PC-9 (cell line): ENCODE measurements at regions not wholly inside any gene's neighbourhood (a gene's known extent, or its start where the extent isn't known, plus 50 kb on each side); places are given as distances from the start of the nearest gene placed in this dataset.
A peak's percentile ranks its signal among the peaks of the same experiment; 100 is the strongest.

Experiments
- BruUV-seq: library from RNA; stranded (reverse); fragments of 400-500 nt; replicated peaks from 2 replicates; lab custom pipeline; 2021; lab: Mats Ljungman, UMichigan
- CTCF ChIA-PET: fragments of 300-600 bp; sonication (Branson Sonifier 250); formaldehyde crosslinking; loops from one replicate; lab custom pipeline; 2022; ENCODE audit warnings: antibody characterized with exemption; lab: Charles Lee
- POLR2A ChIA-PET: fragments of 300-600 bp; sonication (Branson Sonifier 250); formaldehyde crosslinking; loops from one replicate; lab custom pipeline; 2022; ENCODE audit warnings: antibody characterized with exemption; ENCODE audit not compliant: unreplicated experiment; lab: Charles Lee
- DNase-seq, 2 experiments: peaks; one replicate each; pipeline versions ENCODE4 v3.0.0 to v3.0.0-alpha.2; 2015 to 2022; ENCODE audit warnings: mixed read lengths in 1 of 2
- H2AFZ ChIP-seq: fragments of 200-600 bp; sonication (generic); 2 replicates; pipeline ENCODE4 v1.8.1; 2017; ENCODE audit warnings: antibody characterized with exemption
- H3F3A ChIP-seq: fragments of 200-600 bp; sonication (generic); 2 replicates; pipeline ENCODE4 v1.8.1; 2017; ENCODE audit warnings: antibody characterized with exemption, mild to moderate bottlenecking, low read depth; ENCODE audit not compliant: insufficient read depth
- H3K27ac ChIP-seq: fragments of 200-600 bp; sonication (generic); 2 replicates; pipeline ENCODE4 v1.6.1; 2016; ENCODE audit warnings: mixed run types
- H3K27me3 ChIP-seq: fragments of 200-600 bp; sonication (generic); 2 replicates; pipeline ENCODE4 v1.6.1; 2016; ENCODE audit warnings: low read depth, mixed run types; ENCODE audit not compliant: insufficient read depth
- H3K36me3 ChIP-seq: fragments of 200-600 bp; sonication (generic); 2 replicates; pipeline ENCODE4 v1.6.1; 2016; ENCODE audit warnings: low read depth, mixed run types
- H3K4me1 ChIP-seq: fragments of 200-600 bp; sonication (generic); replicated peaks from 2 replicates; pipeline ENCODE4 v1.6.1; 2016; ENCODE audit warnings: mixed run types; ENCODE audit not compliant: insufficient read depth
- H3K4me2 ChIP-seq: fragments of 200-600 bp; sonication (generic); 2 replicates; pipeline ENCODE4 v1.6.1; 2017; ENCODE audit warnings: mixed run types
- H3K4me3 ChIP-seq: fragments of 200-600 bp; sonication (generic); 2 replicates; pipeline ENCODE4 v1.6.1; 2016; ENCODE audit warnings: mixed run types
- H3K79me2 ChIP-seq: fragments of 200-600 bp; sonication (generic); 2 replicates; pipeline ENCODE4 v1.6.1; 2017; ENCODE audit warnings: low read depth, mixed run types
- H3K9me2 ChIP-seq: fragments of 200-600 bp; sonication (generic); 2 replicates; pipeline ENCODE4 v1.8.1; 2017; ENCODE audit warnings: mild to moderate bottlenecking; ENCODE audit not compliant: insufficient read depth
- H3K9me3 ChIP-seq: fragments of 200-600 bp; sonication (generic); 2 replicates; pipeline ENCODE4 v1.8.1; 2016; ENCODE audit warnings: low read depth; ENCODE audit not compliant: insufficient read depth
- H4K20me1 ChIP-seq: fragments of 200-600 bp; sonication (generic); 2 replicates; pipeline ENCODE4 v1.8.1; 2017; ENCODE audit not compliant: insufficient read depth
- EZH2 ChIP-seq: fragments of 200-600 bp; sonication (generic); IDR thresholded peaks from 2 replicates; pipeline ENCODE4 v1.8.0; 2017; ENCODE audit warnings: antibody characterized with exemption, low read depth
- intact Hi-C: fragments of 100-400 bp; cut with micrococcal nuclease; formaldehyde crosslinking; loops from one replicate; pipeline ENCODE4 v1.10.0; 2022; ENCODE audit not compliant: unreplicated experiment
- TF ChIP-seq, protein P1 (sequence below): fragments of 200-600 bp; sonication (generic); conservative IDR thresholded peaks from 2 replicates; pipeline ENCODE4 v1.6.1; 2017; ENCODE audit warnings: mixed run types, antibody characterized with exemption, mild to moderate bottlenecking, moderate library complexity

DNA sequence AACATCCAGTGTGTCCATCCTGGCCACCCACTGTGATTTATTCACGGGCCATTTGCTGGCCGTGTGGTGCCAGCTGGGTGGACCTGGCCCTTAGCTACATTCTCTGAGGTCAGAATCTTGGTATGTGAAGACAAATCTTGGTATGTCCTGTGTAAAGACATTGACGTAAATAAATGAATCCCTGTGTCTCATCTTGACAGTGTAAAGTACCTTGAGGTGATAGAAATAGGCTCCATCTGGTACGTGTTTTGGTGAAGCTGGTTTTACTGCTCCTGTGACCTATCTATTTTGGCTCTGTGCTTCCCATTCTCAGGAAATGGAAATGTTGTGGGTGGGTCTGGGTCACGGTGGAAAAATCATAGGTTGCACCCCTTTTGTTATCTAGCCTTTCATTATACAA is 245.4 kb upstream of the ANKH start:
- H2AFZ ChIP-seq, result no peak overlapping the region
- no peaks in the 10 kb centered on the region for H3K79me2 ChIP-seq
- intact Hi-C loops, result no loop called here
- DNase-seq, result no peak
- no peaks in the 10 kb centered on the region for H3F3A ChIP-seq
- no peak overlapping the region for H3K4me2 ChIP-seq
- no peak for TF ChIP-seq EZH2
- TF ChIP-seq, protein P1, sequence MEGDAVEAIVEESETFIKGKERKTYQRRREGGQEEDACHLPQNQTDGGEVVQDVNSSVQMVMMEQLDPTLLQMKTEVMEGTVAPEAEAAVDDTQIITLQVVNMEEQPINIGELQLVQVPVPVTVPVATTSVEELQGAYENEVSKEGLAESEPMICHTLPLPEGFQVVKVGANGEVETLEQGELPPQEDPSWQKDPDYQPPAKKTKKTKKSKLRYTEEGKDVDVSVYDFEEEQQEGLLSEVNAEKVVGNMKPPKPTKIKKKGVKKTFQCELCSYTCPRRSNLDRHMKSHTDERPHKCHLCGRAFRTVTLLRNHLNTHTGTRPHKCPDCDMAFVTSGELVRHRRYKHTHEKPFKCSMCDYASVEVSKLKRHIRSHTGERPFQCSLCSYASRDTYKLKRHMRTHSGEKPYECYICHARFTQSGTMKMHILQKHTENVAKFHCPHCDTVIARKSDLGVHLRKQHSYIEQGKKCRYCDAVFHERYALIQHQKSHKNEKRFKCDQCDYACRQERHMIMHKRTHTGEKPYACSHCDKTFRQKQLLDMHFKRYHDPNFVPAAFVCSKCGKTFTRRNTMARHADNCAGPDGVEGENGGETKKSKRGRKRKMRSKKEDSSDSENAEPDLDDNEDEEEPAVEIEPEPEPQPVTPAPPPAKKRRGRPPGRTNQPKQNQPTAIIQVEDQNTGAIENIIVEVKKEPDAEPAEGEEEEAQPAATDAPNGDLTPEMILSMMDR, result no peak
- BruUV-seq, result no TSS peak
- no peaks in the 10 kb centered on the region for H3K9me2 ChIP-seq
- ChIA-PET POLR2A (no interaction called here), CTCF (no interaction called here)
- H3K9me3 ChIP-seq, result no peaks in the 10 kb centered on the region
- H3K36me3 ChIP-seq, result no peaks in the 10 kb centered on the region
- peaks cover 10% of the 10 kb centered on the region; the same call in 1 of the 2 replicates for H3K27me3 ChIP-seq
- H3K4me3 ChIP-seq, result no peak overlapping the region
- H4K20me1 ChIP-seq, result no peaks in the 10 kb centered on the region
- H3K27ac ChIP-seq, result no peak overlapping the region
- no peaks in the 10 kb centered on the region for H3K4me1 ChIP-seq

DNA sequence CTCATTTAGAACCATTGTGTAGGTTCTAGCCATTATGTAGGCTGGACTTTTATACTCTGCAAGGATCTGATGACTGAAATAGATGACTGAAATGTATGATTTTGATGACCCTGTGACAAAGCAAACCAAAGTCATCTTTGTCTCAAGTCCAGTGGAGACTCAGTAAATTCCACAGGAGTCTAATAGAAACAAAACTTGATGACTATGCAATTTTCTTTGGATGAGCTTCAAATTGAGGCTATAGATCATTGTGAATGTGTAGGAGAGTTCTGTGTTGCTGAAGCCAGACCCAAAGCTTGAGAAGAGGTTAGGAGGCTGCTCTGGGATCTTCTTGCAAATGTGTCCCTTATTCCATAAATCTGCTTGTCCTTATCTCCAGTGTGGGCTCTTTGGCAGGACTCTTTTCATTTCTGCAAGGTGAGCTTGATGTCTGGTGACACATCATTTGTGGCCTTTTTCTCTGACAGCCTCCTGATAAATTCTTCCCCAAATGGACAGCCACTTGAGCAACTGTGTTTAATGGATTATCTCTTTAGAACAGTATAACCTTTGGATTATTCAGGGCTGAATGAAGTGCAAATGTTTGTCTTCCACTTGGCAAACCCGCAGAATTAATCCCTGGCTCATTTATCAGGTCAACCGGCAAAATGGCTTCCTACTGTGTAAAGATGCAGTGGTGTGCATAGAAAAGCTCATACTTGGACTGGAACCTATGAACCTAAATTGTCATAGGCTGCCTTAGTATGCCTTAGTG is 235.1 kb upstream of the ANKH start:
- Histone ChIP-seq H3K9me3 (no peaks in the 10 kb centered on the region), H3K27ac (no peak overlapping the region), H4K20me1 (no peaks in the 10 kb centered on the region), H3K9me2 (no peaks in the 10 kb centered on the region), H3K79me2 (no peaks in the 10 kb centered on the region), H3F3A (no peaks in the 10 kb centered on the region), H3K4me2 (no peak overlapping the region), H3K27me3 (no peaks in the 10 kb centered on the region), H3K4me1 (no peaks in the 10 kb centered on the region), H3K36me3 (no peaks in the 10 kb centered on the region), H3K4me3 (no peak overlapping the region), H2AFZ (no peak overlapping the region)
- DNase-seq, result no peak
- POLR2A ChIA-PET, result interaction anchor here (0.5 kb wide), 1 partner anchor 42 kb away, joined by 4 read pairs; no protein-coding TSS in a partner anchor
- TF ChIP-seq, protein P1, result no peak
- TF ChIP-seq EZH2, result no peak
- intact Hi-C loops, result loop anchor here (5.0 to 10.0 kb wide), 2 partner anchors 686 to 888 kb away; no protein-coding TSS in a partner anchor
- CTCF ChIA-PET, result no interaction called here
- no TSS peak for BruUV-seq

DNA sequence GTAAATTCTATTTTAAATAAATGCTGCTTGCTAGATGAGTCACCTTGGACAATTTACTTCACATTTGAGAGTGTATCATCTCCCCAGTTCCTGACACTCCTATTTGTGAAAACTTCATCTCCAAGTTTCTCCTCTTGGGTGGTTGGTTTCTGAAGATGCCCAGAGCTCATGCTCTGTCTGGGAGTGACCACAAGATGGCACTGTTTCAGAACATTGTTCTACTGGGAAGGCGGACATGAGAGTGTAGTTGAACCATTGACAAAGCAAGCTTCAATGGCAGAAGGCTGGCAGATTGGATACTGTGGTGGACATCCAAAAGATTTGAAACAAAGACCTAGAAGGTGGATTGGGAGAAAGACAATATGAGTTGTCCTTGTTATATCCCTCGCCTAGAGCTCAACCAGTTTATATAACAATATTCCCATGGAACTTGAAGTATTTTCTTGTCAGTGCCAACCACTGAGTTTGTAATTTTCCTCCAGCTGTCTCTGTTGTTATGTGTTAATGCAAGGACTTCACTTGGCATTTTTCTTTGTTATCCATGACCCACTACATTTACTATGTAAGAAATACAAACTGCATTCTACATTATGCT is 234.3 kb upstream of the ANKH start:
- DNase-seq, result peak in 1 of 2 experiments; percentile 39
- no peaks in the 10 kb centered on the region for H4K20me1 ChIP-seq
- H3K4me3 ChIP-seq, result no peak overlapping the region
- no peaks in the 10 kb centered on the region for H3K79me2 ChIP-seq
- intact Hi-C loops, result loop anchor here (5.0 to 10.0 kb wide), 2 partner anchors 686 to 889 kb away; no protein-coding TSS in a partner anchor
- H3K27ac ChIP-seq, result no peak overlapping the region
- no TSS peak for BruUV-seq
- H3K4me2 ChIP-seq, result no peak overlapping the region
- no peaks in the 10 kb centered on the region for H3K9me3 ChIP-seq
- CTCF ChIA-PET, result interaction anchor here (0.6 kb wide), 1 partner anchor 165 kb away, joined by 3 read pairs; no protein-coding TSS in a partner anchor
- TF ChIP-seq, protein P1, result peak; percentile 83
- TF ChIP-seq EZH2, result no peak
- H3F3A ChIP-seq, result no peaks in the 10 kb centered on the region
- H2AFZ ChIP-seq, result no peak overlapping the region
- POLR2A ChIA-PET, result interaction anchor here (0.5 kb wide), 1 partner anchor 41 kb away, joined by 4 read pairs; no protein-coding TSS in a partner anchor
- no peaks in the 10 kb centered on the region for H3K27me3 ChIP-seq
- H3K4me1 ChIP-seq, result no peaks in the 10 kb centered on the region
- no peaks in the 10 kb centered on the region for H3K9me2 ChIP-seq
- H3K36me3 ChIP-seq, result no peaks in the 10 kb centered on the region
